GM12873 (cell line): ENCODE measurements at regions not wholly inside any gene's neighbourhood (a gene's known extent, or its start where the extent isn't known, plus 50 kb on each side); places are given as distances from the start of the nearest gene placed in this dataset.
A peak's percentile ranks its signal among the peaks of the same experiment; 100 is the strongest.

Experiments
- CTCF ChIP-seq: IDR thresholded peaks from 2 replicates; pipeline ENCODE4 v1.5.1; 2012; ENCODE audit warnings: low read depth, mild to moderate bottlenecking, moderate library complexity, low read length, control low read depth; ENCODE audit not compliant: insufficient read depth; ENCODE audit errors: missing control alignments

DNA sequence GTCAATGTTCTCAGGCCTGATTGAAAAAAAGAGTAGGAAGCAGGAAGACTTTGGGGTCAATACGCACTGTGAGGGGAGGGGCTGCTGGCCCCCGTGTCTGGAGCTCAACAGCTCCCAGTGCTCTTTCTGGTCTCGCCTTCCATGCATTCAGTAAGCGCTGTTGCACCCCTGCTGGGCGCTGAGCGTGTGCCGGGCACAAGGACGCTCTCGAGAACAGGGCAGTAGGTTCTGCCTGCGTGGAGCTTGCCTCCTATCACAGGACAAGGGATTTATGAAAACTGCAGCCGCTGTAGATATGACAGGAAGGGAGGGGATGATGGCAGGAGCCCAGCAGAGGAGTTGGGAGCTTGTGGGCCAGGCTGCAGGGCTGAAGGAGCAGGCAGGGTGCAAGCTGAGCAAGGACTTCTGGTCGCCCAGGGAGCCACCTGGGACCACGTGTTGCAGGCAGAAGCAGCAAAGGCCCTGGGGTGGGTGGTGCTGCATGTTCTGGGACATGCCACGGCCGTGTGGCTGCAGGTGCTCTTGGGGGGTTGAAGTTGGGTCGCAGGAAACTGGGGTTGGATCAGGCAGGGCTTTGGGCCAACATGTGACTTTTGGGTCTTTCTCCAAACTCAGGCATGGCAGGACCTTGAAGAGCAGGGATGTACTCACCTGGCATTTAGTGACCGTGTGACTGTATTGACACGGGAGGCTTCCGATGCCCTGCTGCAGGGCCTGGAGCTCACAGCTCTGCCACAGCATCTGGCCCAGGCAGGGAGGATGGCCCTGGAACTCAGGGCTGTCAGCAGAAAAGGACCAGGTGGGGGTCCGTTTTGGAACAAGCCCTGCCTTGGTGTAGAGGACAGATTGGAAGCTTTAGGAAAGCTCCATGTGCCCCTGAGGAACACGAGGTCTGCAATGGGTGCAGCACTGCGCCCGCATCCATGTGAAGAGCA, 97.9 kb downstream of the CPZ start:
- no peak for TF ChIP-seq CTCF

DNA sequence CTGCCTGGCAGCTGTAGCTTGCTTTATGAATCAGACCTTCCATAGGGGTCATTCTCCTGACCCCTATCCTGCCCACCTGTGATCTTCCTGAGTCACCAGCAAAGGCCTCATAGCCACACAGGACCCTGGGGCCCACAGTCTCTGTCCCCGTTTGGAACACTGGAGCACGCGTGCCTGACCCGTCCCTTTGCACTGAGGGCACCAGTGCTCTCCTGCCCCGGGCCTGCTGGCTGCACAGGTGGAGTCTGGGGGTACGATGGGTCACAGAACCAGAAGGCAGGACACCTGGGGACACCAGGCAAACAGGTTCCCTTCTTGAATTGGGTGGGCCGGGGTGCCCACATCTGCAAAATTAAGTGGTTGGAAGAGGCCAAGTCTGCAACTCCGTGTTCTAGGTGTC, 97.2 kb downstream of the CPZ start:
- TF ChIP-seq CTCF = no peak

- TF ChIP-seq CTCF = no peak
These were observed 96.4 kb downstream of the CPZ start for GRCh38 chr4:8688908-8689445.

DNA sequence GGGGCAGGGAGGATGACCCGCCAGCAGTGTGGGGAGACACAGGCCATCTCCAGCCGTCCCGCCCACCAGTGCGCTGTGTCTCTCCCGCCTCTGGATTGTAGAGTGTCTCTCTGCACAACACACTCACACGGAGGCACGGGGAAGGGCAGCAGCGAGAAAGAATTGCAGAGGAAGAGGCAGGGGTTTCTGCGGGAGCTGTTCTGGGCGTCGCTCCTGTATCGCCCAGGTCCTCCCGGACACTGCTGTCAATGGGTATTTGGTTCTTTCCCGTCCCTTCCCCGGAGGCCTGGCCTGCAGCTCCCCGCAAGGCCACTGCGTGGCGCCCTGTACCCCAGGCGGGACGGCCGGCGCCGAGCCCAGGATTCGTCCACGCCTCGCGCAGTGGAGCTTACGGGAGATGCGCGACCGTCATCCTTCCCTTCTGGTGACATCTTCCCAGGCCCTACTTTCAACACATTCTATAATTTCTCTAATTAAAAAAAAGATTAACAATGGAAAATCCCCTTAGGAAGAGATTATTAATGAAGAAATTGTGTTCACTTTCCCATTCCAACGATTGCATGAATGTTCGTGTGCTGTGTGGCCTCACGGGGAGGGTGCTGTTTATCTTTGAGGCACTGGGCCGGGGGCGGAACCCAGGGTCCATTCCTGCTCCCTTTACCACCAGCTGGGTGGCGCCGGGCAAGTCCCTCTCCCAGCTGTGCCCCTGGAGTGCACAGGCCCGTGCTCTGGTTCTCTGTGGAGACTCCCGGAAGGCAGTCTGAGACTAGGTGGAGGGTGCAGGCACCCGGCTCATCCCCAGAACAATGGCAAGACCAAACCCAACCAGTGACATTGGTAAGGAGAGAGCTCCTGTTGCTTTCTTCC, 95.7 kb downstream of the CPZ start:
- peak; percentile 74 for TF ChIP-seq CTCF

DNA sequence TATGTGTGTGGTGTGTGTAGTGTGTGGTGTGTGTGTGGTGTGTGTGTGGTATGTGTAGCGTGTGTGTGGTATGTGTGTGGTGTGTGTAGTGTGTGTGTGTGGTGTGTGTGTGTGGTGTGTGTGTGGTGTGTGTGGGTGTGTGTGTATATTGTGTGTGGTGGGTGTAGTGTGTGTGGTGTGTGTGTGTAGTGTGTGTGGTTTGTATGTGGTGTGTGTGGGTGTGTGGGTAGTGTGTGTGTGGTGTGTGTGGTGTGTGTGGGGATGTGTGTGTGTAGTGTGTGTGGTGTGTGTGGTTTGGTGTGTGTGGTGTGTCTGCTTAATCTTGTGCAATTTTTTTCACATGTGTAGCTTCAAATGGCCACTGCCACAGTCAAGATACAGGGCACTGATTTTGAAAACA, 94.5 kb downstream of the CPZ start:
- no peak for TF ChIP-seq CTCF

GRCh38 chr4:8685831-8686230, 93.3 kb downstream of the CPZ start:
- TF ChIP-seq CTCF = no peak

- no peak for TF ChIP-seq CTCF
These were observed 90.9 kb downstream of the CPZ start for GRCh38 chr4:8683462-8683861.
